ENCODE measurements at regions not wholly inside any gene's neighbourhood (a gene's known extent, or its start where the extent isn't known, plus 50 kb on each side); places are given as distances from the start of the nearest gene placed in this dataset.

DNA sequence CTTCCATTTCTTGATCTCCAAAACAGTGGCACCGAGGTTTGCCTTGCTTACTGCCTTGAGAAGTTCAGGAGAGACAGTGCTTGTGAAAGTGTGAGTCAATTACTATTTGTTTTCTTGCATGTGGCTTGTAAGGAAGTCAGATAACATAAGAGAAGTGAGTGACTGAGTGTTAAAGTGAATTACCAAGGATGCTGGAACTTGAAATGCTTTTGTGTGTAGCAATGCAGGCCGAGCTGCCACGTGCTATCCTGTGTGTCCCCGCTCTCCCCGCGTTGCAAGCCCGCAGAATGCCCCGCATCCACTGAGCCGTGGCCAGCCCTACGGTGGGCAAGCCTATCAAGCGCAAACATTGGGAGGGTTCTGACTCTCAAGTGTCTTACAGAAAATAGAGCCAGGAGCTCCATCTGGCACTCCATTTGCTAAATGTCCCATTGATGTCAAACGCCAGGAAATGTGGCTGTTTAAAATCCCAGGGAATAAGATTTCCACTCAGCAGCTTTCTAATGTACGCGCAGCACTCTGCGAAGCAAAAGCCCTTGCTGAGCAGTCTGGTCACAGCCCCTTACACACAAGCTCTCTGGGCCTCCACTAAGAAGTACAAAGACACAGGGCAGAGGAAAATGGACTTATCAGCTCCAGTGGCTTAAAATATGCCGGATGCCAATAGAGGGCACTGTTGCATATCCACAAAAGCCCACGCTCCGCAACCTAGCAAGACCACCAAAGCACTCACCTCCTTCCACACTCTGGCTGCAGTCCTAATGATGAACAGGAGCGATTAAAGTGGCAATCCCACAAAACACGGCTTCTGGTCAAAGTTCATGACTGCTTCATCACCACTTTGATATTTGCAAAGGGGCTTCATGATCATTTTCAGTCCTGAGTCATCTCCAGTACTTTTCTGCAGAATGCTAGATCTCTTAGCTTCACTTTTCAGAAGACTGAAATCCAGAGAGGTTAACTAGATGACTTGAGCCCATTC lies 158.0 kb upstream of the ITGB1 start:
- Histone ChIP-seq H3K27me3 (replicated peaks; ENCODE audit: control insufficient read depth, insufficient read depth, low read length) (no peaks in the 10 kb centered on the region), H3K4me1 (no peaks in the 10 kb centered on the region), H3K36me3 (ENCODE audit: control insufficient read depth, insufficient read depth, low read length) (no peaks in the 10 kb centered on the region), H3K9me3 (no peaks in the 10 kb centered on the region), H3K4me3 (ENCODE audit: low read depth, low read length) (no peak overlapping the region)
- Mint-ChIP-seq H3K4me3 (ENCODE audit: unreplicated experiment) (no peak overlapping the region), H3K36me3 (ENCODE audit: insufficient read depth, unreplicated experiment) (no peaks in the 10 kb centered on the region), H3K4me1 (ENCODE audit: low read depth, unreplicated experiment) (no peaks in the 10 kb centered on the region), H3K27ac (ENCODE audit: unreplicated experiment) (no peak overlapping the region), H3K9me3 (ENCODE audit: unreplicated experiment) (no peaks in the 10 kb centered on the region), H3K27me3 (ENCODE audit: insufficient read depth, unreplicated experiment) (no peaks in the 10 kb centered on the region)
- BruUV-seq (replicated peaks): no TSS peak
- ChIA-PET CTCF (interaction anchor here (0.8 to 1.2 kb wide), 4 partner anchors 11 to 107 kb away, joined by 3 to 6 read pairs (median 4); no protein-coding TSS in a partner anchor), POLR2A (no interaction called here)
- TF ChIP-seq, protein P1, sequence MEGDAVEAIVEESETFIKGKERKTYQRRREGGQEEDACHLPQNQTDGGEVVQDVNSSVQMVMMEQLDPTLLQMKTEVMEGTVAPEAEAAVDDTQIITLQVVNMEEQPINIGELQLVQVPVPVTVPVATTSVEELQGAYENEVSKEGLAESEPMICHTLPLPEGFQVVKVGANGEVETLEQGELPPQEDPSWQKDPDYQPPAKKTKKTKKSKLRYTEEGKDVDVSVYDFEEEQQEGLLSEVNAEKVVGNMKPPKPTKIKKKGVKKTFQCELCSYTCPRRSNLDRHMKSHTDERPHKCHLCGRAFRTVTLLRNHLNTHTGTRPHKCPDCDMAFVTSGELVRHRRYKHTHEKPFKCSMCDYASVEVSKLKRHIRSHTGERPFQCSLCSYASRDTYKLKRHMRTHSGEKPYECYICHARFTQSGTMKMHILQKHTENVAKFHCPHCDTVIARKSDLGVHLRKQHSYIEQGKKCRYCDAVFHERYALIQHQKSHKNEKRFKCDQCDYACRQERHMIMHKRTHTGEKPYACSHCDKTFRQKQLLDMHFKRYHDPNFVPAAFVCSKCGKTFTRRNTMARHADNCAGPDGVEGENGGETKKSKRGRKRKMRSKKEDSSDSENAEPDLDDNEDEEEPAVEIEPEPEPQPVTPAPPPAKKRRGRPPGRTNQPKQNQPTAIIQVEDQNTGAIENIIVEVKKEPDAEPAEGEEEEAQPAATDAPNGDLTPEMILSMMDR (IDR thresholded peaks at IDR 0.05; ENCODE audit: insufficient read depth in 1 of 2, low read depth in 1 of 2, low read length in 1 of 2, severe bottlenecking in 1 of 2, unreplicated experiment in 1 of 2): peak; percentile 57 to 60
- peak; percentile 40 to 48 for DNase-seq
- intact Hi-C loops (cut with micrococcal nuclease; ENCODE audit: unreplicated experiment): loop anchor here (1.0 kb wide), 1 partner anchor 39 kb away; no protein-coding TSS in a partner anchor

DNA sequence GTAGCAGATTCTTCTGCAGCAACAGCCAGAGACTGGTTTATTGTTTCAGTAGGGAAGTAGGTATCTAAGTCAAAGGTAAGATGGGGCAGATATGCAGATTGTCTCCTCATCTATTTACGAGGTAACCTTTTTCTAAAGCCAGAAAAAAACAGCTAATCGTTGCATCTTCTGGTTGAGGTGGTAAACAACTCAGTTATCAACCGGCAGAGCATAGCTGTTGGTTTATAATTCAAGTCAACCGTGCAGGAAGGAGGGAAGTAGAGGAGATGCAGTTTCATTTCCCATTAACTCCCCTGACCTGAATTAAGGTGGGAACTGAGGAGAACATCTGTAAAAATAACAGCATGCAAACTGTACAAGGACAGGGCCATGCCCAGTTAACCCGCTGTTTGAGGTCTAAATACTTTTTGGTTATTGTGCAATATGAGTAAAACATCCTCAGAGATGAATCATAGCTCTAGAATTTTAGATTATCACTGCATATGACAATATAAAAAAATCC lies 156.5 kb upstream of the ITGB1 start:
- Histone ChIP-seq H3K9me3 (no peaks in the 10 kb centered on the region), H3K4me1 (no peaks in the 10 kb centered on the region), H3K4me3 (ENCODE audit: low read depth, low read length) (no peak overlapping the region), H3K36me3 (ENCODE audit: control insufficient read depth, insufficient read depth, low read length) (no peaks in the 10 kb centered on the region), H3K27me3 (replicated peaks; ENCODE audit: control insufficient read depth, insufficient read depth, low read length) (no peaks in the 10 kb centered on the region)
- intact Hi-C loops (cut with micrococcal nuclease; ENCODE audit: unreplicated experiment): no loop called here
- no peak overlapping the region for H3K4me3 Mint-ChIP-seq (ENCODE audit: unreplicated experiment)
- no TSS peak for BruUV-seq (replicated peaks)
- CTCF ChIA-PET: no interaction called here
- POLR2A ChIA-PET: no interaction called here
- peaks cover 2% of the 10 kb centered on the region for H3K27me3 Mint-ChIP-seq (ENCODE audit: insufficient read depth, unreplicated experiment)
- no peaks in the 10 kb centered on the region for H3K9me3 Mint-ChIP-seq (ENCODE audit: unreplicated experiment)
- TF ChIP-seq, protein P1 (IDR thresholded peaks at IDR 0.05; ENCODE audit: insufficient read depth in 1 of 2, low read depth in 1 of 2, low read length in 1 of 2, severe bottlenecking in 1 of 2, unreplicated experiment in 1 of 2): no peak
- H3K36me3 Mint-ChIP-seq (ENCODE audit: insufficient read depth, unreplicated experiment): no peaks in the 10 kb centered on the region
- H3K4me1 Mint-ChIP-seq (ENCODE audit: low read depth, unreplicated experiment): no peaks in the 10 kb centered on the region
- DNase-seq: no peak
- no peak overlapping the region for H3K27ac Mint-ChIP-seq (ENCODE audit: unreplicated experiment)

DNA sequence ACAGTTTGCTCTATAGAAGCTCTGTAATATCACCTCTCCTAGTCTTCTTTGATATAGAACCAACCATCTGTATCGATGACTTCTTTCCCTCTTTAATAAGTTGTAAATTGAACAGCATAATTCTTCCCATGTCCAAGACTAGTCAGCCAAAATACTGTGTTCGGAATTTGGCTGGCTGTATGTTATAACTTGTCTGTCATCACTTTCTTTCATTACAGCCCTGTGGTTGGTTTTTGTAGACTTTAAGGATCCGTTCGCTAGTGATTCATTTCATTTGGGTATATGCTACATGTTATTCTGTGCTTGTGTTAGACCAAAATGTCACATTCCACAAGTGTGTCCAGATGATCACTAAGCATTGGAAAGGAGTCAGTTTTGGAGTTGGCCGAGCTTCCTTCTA lies 155.4 kb upstream of the ITGB1 start:
- no peak overlapping the region for H3K4me3 ChIP-seq (ENCODE audit: low read depth, low read length)

More for the DNA sequence above, 155.4 kb upstream of the ITGB1 start:
- no peak overlapping the region for H3K27ac Mint-ChIP-seq (ENCODE audit: unreplicated experiment)
- no TSS peak for BruUV-seq (replicated peaks)
- intact Hi-C loops (cut with micrococcal nuclease; ENCODE audit: unreplicated experiment): no loop called here
- no peaks in the 10 kb centered on the region for H3K4me1 ChIP-seq
- no peaks in the 10 kb centered on the region for H3K9me3 ChIP-seq
- no peaks in the 10 kb centered on the region for H3K4me1 Mint-ChIP-seq (ENCODE audit: low read depth, unreplicated experiment)
- ChIA-PET CTCF (no interaction called here), POLR2A (no interaction called here)
- H3K36me3 Mint-ChIP-seq (ENCODE audit: insufficient read depth, unreplicated experiment): no peaks in the 10 kb centered on the region
- H3K27me3 Mint-ChIP-seq (ENCODE audit: insufficient read depth, unreplicated experiment): peaks cover 2% of the 10 kb centered on the region
- DNase-seq: no peak
- TF ChIP-seq, protein P1 (IDR thresholded peaks at IDR 0.05; ENCODE audit: insufficient read depth in 1 of 2, low read depth in 1 of 2, low read length in 1 of 2, severe bottlenecking in 1 of 2, unreplicated experiment in 1 of 2): no peak
- H3K36me3 ChIP-seq (ENCODE audit: control insufficient read depth, insufficient read depth, low read length): no peaks in the 10 kb centered on the region
- H3K9me3 Mint-ChIP-seq (ENCODE audit: unreplicated experiment): no peaks in the 10 kb centered on the region
- H3K4me3 Mint-ChIP-seq (ENCODE audit: unreplicated experiment): no peak overlapping the region
- no peaks in the 10 kb centered on the region; the same call in 1 of the 2 replicates for H3K27me3 ChIP-seq (replicated peaks; ENCODE audit: control insufficient read depth, insufficient read depth, low read length)
